IMR-90 (cell line): ENCODE measurements at regions not wholly inside any gene's neighbourhood (a gene's known extent, or its start where the extent isn't known, plus 50 kb on each side); places are given as distances from the start of the nearest gene placed in this dataset.

ENCODE experiments used
- ATAC-seq: fragments of 200-7000 bp; cut with Tn5 transposase; 2 replicates; pipeline ENCODE4 v1.9.1; 2020; ENCODE audit warnings: low read depth, mild to moderate bottlenecking, moderate library complexity
- BruUV-seq: library from RNA; stranded (reverse); fragments of 400-500 nt; replicated peaks from 2 replicates; lab custom pipeline; 2021; lab: Mats Ljungman, UMichigan
- CTCF ChIA-PET: fragments of 300-600 bp; formaldehyde crosslinking; extraction: SDS; loops from one replicate; lab custom pipeline; 2021; ENCODE audit warnings: antibody characterized with exemption; lab: Yijun Ruan, JAX
- POLR2A ChIA-PET: fragments of 300-600 bp; sonication (Branson Sonifier 250); formaldehyde crosslinking; loops from one replicate; lab custom pipeline; 2022; ENCODE audit warnings: antibody characterized with exemption; ENCODE audit not compliant: unreplicated experiment; lab: Charles Lee
- DNase-seq: peaks from one replicate; pipeline ENCODE4 v3.0.0; 2013
- H2AFZ ChIP-seq: replicated peaks from 2 replicates; pipeline ENCODE3; 2013; ENCODE audit warnings: low read length, mild to moderate bottlenecking; ENCODE audit not compliant: poor library complexity
- H2AK5ac ChIP-seq: 2 replicates; pipeline ENCODE4 v1.6.1; 2013; ENCODE audit warnings: low read depth, low read length, inconsistent platforms
- H2AK9ac ChIP-seq: replicated peaks from 2 replicates; pipeline ENCODE3; 2013; ENCODE audit warnings: mild to moderate bottlenecking, low read depth, low read length, moderate library complexity; ENCODE audit not compliant: poor library complexity
- H2BK120ac ChIP-seq: 2 replicates; pipeline ENCODE4 v1.6.1; 2013; ENCODE audit warnings: low read depth, low read length, inconsistent platforms
- H2BK15ac ChIP-seq: 3 replicates; pipeline ENCODE4 v1.6.1; 2013; ENCODE audit warnings: low read depth, low read length, inconsistent platforms
- H2BK20ac ChIP-seq: 2 replicates; pipeline ENCODE4 v1.6.1; 2013; ENCODE audit warnings: low read depth, mild to moderate bottlenecking, inconsistent platforms, low read length, moderate library complexity
- H2BK5ac ChIP-seq: 2 replicates; pipeline ENCODE4 v1.6.1; 2013; ENCODE audit warnings: mild to moderate bottlenecking, low read depth, low read length, inconsistent platforms; ENCODE audit not compliant: poor library complexity, severe bottlenecking
- H3K14ac ChIP-seq: replicated peaks from 2 replicates; pipeline ENCODE4 v1.6.1; 2013; ENCODE audit warnings: low read depth, low read length, inconsistent platforms
- H3K18ac ChIP-seq: 2 replicates; pipeline ENCODE4 v1.6.1; 2013; ENCODE audit warnings: low read depth, low read length, control low read depth
- H3K23ac ChIP-seq: 2 replicates; pipeline ENCODE4 v1.6.1; 2013; ENCODE audit warnings: low read depth, low read length, inconsistent platforms
- H3K27ac ChIP-seq: 2 replicates; pipeline ENCODE4 v1.5.1; 2013; ENCODE audit warnings: mild to moderate bottlenecking, control low read depth, low read length; ENCODE audit not compliant: insufficient read depth
- H3K27me3 ChIP-seq: 2 replicates; pipeline ENCODE4 v1.6.1; 2013; ENCODE audit warnings: low read length; ENCODE audit not compliant: control insufficient read depth, insufficient read depth
- H3K36me3 ChIP-seq: 2 replicates; pipeline ENCODE4 v1.6.1; 2013; ENCODE audit warnings: low read length, mixed read lengths; ENCODE audit not compliant: control insufficient read depth, insufficient read depth
- H3K4ac ChIP-seq: 2 replicates; pipeline ENCODE4 v1.6.1; 2013; ENCODE audit warnings: low read depth, low read length, inconsistent platforms
- H3K4me1 ChIP-seq: 2 replicates; pipeline ENCODE4 v1.6.1; 2013; ENCODE audit warnings: low read length, mixed read lengths; ENCODE audit not compliant: control insufficient read depth, insufficient read depth
- H3K4me2 ChIP-seq: 2 replicates; pipeline ENCODE4 v1.6.1; 2013; ENCODE audit warnings: low read depth, mild to moderate bottlenecking, control low read depth, low read length, moderate library complexity
- H3K4me3 ChIP-seq: 2 replicates; pipeline ENCODE4 v1.5.1; 2013; ENCODE audit warnings: low read depth, mild to moderate bottlenecking, control low read depth, low read length, moderate library complexity; ENCODE audit not compliant: insufficient read depth
- H3K56ac ChIP-seq: 2 replicates; pipeline ENCODE4 v1.6.1; 2013; ENCODE audit warnings: low read length, inconsistent platforms; ENCODE audit not compliant: insufficient read depth; ENCODE audit errors: extremely low read depth
- H3K79me1 ChIP-seq, 2 experiments: 2 replicates each; pipeline ENCODE4 v1.6.1; 2013; ENCODE audit warnings: low read length in 2 of 2, inconsistent platforms in 1 of 2, low read depth in 1 of 2
- H3K9ac ChIP-seq: 2 replicates; pipeline ENCODE4 v1.6.1; 2013; ENCODE audit warnings: low read depth, low read length, control low read depth
- H3K9me1 ChIP-seq: 2 replicates; pipeline ENCODE4 v1.6.1; 2013; ENCODE audit warnings: low read length, inconsistent platforms; ENCODE audit not compliant: insufficient read depth
- H3K9me3 ChIP-seq: 2 replicates; pipeline ENCODE4 v1.6.1; 2013; ENCODE audit warnings: low read length; ENCODE audit not compliant: control insufficient read depth, insufficient read depth
- H4K20me1 ChIP-seq: 2 replicates; pipeline ENCODE4 v1.6.1; 2013; ENCODE audit warnings: low read length, inconsistent platforms; ENCODE audit not compliant: insufficient read depth
- H4K5ac ChIP-seq: 2 replicates; pipeline ENCODE4 v1.6.1; 2013; ENCODE audit warnings: mild to moderate bottlenecking, low read depth, low read length, control low read depth
- H4K8ac ChIP-seq, 2 experiments: 2 replicates each; pipeline ENCODE4 v1.6.1; 2013; ENCODE audit warnings: low read depth in 2 of 2, low read length in 2 of 2, control low read depth in 1 of 2, inconsistent platforms in 1 of 2
- H4K91ac ChIP-seq: 2 replicates; pipeline ENCODE4 v1.6.1; 2013; ENCODE audit warnings: low read depth, low read length, inconsistent platforms; ENCODE audit not compliant: insufficient read depth
- WGBS, 2 experiments: methylation state at CpG; one replicate each; pipeline versions ENCODE4 v1.1.5 to v1.1.7; 2013; ENCODE audit warnings: missing lambda C conversion rate in 2 of 2; ENCODE audit not compliant: insufficient read length in 1 of 2; ENCODE audit errors: extremely low coverage in 2 of 2; 5-methylcytosine and 5-hydroxymethylcytosine counted together
- dilution Hi-C: fragments of 300-500 bp; cut with HindIII; formaldehyde crosslinking; loops from one replicate; pipeline ENCODE4 v1.14.3; 2018; ENCODE audit warnings: low sequenced_read_pairs; ENCODE audit not compliant: unreplicated experiment
- in situ Hi-C: fragments of 300-500 bp; cut with MboI; formaldehyde crosslinking; loops from 3 replicates; pipeline ENCODE4 v1.14.3; 2019; ENCODE audit warnings: low sequenced_read_pairs, inconsistent platforms, mixed read lengths
- intact Hi-C: fragments of 100-400 bp; cut with micrococcal nuclease; formaldehyde crosslinking; loops from 2 replicates; pipeline ENCODE4 v1.10.0; 2022
- TF ChIP-seq, protein P1 (sequence below): conservative IDR thresholded peaks from 2 replicates; pipeline ENCODE4 v1.5.1; 2012; ENCODE audit warnings: mild to moderate bottlenecking, low read depth, low read length, improper control_type of control experiment

DNA sequence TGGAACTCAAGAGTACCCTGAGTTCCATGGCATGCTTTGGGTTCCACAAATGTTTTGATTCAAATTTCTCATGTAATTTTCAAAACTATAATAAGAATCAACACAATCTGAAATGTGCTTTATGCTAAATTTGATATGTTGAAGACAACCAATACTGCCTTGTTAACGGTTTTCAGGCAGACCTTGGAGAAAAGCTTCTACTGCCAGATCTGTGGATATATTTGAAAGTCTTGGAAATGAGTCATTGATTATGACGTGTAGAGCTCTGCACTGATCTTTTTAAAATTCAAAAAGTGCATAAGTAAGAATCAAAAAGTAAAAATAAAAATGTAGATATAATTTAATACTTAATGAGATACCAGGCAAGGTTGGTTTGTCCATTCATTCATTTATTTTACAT lies 74.0 kb upstream of the TNR start:
- no TSS peak for BruUV-seq
- Histone ChIP-seq H3K18ac (no peak overlapping the region), H2AK5ac (no peak overlapping the region), H2AK9ac (no peak overlapping the region), H3K4me2 (no peak overlapping the region), H3K56ac (no peak overlapping the region), H4K8ac (no peak overlapping the region), H3K36me3 (no peaks in the 10 kb centered on the region), H3K9me3 (no peaks in the 10 kb centered on the region), H3K9me1 (no peaks in the 10 kb centered on the region), H3K27me3 (no peaks in the 10 kb centered on the region), H3K9ac (no peak overlapping the region), H3K23ac (no peak overlapping the region), H2AFZ (no peak overlapping the region), H3K27ac (no peak overlapping the region), H4K5ac (no peak overlapping the region), H2BK15ac (no peak overlapping the region), H3K4me1 (no peaks in the 10 kb centered on the region), H3K4ac (no peak overlapping the region), H4K20me1 (no peaks in the 10 kb centered on the region), H2BK120ac (no peak overlapping the region), H3K4me3 (no peak overlapping the region), H3K14ac (no peak overlapping the region), H4K91ac (no peak overlapping the region), H2BK20ac (no peak overlapping the region), H3K79me1 (no peaks in the 10 kb centered on the region), H2BK5ac (no peak overlapping the region)
- intact Hi-C loops (no loop called here), in situ Hi-C loops (no loop called here), dilution Hi-C loops (no loop called here)
- CTCF ChIA-PET, result interaction anchor here (0.6 kb wide), 1 partner anchor 22 kb away, joined by 3 read pairs; no protein-coding TSS in a partner anchor
- TF ChIP-seq, protein P1, sequence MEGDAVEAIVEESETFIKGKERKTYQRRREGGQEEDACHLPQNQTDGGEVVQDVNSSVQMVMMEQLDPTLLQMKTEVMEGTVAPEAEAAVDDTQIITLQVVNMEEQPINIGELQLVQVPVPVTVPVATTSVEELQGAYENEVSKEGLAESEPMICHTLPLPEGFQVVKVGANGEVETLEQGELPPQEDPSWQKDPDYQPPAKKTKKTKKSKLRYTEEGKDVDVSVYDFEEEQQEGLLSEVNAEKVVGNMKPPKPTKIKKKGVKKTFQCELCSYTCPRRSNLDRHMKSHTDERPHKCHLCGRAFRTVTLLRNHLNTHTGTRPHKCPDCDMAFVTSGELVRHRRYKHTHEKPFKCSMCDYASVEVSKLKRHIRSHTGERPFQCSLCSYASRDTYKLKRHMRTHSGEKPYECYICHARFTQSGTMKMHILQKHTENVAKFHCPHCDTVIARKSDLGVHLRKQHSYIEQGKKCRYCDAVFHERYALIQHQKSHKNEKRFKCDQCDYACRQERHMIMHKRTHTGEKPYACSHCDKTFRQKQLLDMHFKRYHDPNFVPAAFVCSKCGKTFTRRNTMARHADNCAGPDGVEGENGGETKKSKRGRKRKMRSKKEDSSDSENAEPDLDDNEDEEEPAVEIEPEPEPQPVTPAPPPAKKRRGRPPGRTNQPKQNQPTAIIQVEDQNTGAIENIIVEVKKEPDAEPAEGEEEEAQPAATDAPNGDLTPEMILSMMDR, result no peak
- WGBS, 2 experiments, result no CpG with 5 or more reads among the region's 2 CpGs
- ATAC-seq (no peak), DNase-seq (no peak)
- POLR2A ChIA-PET, result no interaction called here
